NCI-H446 (cell line): ENCODE measurements at regions not wholly inside any gene's neighbourhood (a gene's known extent, or its start where the extent isn't known, plus 50 kb on each side); places are given as distances from the start of the nearest gene placed in this dataset.

ENCODE experiments used
- DNase-seq, 2 experiments: peaks; one replicate each; lab custom pipeline; 2025; lab: John Stamatoyannopoulos, UW

DNA sequence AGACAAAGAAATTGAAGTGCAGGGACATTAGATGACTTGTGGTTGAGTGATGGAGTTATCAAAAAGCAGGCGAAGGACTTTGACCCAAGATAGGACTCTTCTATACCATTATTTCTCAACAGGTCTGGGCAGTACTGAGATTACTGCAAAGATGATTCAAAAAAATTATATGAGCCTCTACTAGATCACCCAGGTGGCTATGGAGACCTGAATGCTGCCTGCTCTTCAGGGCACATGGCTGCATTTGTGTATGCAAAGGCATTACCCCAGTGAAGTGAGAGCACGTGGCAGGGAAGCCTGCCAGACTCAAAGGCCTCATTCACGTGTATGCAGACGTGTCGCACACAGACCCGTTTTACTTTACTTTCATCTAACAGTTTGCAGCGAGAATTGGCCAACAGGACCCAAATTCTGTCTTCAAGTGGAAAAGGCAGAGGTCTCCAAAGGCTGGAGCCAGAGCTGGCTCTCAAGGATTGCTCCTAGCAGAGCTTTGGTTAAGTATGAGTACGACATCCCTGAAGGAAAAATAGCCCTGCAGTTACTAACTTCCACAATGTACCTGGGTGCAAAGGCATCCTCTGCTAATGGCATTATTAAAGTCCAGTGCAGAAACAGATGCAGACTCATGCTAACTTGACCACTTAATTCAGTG lies 113.8 kb upstream of the ARMC2 start:
- DNase-seq: no peak

DNA sequence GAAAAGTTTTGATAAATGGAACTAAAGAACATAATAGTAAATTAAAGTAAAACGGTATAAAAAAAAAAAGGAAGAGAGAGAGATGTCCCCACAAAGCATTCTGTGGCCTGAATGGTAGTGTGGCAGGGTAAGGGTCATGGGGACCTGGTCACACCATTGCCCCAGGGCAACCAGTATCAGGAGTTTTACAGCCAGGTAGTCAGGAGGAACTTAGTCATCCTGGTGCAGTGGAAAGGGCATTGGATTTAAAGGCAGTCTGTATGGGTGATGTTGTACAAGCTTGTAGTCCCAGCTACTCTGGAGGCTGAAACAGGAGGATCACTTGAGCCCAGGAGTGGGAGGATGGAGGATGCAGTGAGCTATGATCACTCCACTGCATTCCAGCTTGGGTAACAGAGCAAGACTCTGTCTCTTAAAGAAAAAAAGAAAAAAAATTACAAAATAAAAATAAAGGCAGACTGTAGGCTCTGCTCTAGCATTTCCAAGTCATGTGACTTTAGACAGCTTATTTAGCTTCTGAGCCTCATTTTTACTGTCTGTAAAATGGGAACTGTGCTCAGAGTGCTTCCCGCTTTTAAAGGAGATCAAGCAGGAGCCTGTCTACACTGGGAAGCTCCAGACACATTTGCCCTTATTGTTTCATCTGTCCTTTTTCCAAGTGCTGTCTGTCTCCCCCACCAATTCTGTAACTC lies 112.8 kb upstream of the ARMC2 start:
- DNase-seq: no peak

DNA sequence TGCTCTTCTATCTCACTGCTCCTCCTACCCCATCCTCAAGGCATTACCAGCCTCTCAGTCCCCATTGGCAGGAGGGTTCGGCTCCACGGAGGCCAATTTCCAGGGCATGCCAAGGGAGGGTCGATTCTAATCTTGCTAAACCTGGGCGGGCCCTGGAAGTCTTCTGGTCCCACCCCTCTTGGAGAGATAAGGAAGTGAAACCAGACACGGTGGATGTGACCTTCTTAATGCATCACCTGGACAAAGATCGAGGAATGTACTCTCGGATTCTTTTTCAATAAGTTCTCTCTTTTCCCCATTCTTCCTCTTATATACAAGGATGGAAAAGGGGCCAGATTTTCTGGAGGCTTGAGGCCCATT lies 112.2 kb upstream of the ARMC2 start:
- no peak for DNase-seq

GRCh38 chr6:108736832-108737231 lies 111.4 kb upstream of the ARMC2 start:
- no peak for DNase-seq

DNA sequence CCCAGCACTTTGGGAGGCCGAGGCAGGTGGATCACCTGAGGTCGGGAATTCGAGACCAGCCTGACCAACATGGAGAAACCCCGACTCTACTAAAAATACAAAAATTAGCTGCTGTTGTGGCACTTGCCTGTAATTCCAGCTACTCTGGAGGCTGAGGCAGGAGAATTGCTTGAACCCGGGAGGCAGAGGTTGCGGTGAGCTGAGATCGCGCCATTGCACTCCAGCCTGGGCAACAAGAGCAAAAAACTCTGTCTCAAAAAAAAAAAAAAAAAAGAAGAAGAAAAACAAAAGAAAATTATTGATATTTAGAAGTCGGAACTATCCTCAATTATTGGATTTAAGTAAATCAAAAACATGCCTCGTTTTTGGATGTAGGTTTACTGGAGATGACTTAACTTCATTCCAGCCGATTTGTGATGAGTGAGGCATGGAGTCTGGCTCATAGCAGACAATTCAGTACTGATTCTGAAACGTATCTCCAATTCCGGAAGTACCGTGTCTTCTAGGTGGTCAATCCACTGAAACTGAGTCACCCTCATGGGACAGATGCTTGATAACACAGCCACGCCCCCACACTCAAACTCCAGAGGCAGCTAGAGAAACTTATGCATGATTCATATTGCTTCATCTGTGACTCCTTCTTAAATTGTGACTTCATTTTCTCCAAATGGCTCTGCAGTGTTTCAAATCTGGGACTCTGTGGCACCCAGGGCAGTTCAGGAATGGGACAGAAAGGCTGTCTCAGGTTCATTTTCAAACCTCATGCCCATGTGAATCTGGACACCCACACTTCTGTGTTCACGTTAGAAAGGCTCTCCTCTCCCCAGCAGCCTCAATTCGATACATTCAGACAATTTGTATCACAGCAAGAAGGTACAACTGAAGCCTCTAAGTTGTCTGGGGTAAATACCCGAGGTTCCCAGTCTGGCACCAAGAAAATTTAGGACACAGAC lies 110.4 kb upstream of the ARMC2 start:
- no peak for DNase-seq

DNA sequence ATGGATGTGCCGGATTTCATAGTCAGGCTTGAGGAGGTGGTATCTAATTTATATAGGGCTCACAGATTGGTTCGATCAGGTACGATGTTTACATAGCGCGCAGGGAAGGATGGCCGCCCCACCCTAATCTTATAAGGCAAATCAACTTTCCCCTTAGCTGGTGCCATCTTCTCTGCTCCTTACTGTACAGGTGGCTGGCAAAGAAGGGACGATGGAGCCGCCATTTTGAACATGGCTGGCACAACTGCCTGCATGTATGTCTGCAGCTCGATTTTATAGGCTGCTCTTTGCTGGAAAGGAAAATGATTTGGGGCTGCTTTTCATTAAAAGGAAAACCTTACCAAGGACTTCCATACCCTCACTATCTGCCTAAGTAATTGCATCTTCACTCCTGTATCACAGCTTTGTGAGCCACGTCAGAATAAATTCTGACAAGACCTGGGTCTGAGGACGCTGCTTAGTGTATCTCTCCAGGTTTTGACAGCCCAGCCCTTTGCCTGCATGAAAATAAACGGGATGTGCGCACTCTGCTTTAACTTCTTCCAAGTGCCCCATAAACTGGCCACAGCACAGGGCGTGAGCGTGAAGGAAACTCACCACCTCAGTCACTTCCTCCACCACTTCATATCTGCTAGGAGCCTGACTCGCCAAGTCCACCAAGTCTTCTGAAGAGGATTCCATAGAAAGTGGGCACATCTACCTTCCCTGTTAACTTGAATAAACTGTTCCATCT lies 109.4 kb upstream of the ARMC2 start:
- DNase-seq: no peak

GRCh38 chr6:108739496-108740330 lies 108.5 kb upstream of the ARMC2 start:
- no peak for DNase-seq

GRCh38 chr6:108741331-108741989 lies 106.8 kb upstream of the ARMC2 start:
- no peak for DNase-seq

- no peak for DNase-seq
Measured at GRCh38 chr6:108742041-108742440, 106.2 kb upstream of the ARMC2 start.

GRCh38 chr6:108744244-108744972 lies 103.8 kb upstream of the ARMC2 start:
- DNase-seq: no peak

DNA sequence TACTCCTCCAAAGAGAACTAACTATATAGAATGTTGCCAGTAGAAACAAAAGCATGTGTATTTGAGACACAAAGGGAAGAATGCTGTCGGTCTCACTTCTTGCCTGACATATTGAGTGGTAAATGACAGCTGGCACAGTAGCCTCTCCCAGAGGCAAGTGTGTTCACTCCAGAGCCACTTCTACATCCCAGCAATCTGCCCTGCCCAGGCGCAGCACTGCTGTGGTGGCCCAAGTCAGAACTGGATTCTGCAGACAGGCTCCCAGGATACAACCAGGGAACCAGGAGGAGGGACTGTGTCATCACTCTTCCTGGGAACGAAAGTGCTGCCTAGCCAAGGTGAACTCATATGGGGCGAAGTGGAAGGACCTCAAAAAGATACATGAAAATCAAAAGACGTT lies 103.2 kb upstream of the ARMC2 start:
- DNase-seq: peak in 1 of 2 experiments; percentile 58

GRCh38 chr6:108745664-108746336 lies 102.4 kb upstream of the ARMC2 start:
- DNase-seq: no peak

DNA sequence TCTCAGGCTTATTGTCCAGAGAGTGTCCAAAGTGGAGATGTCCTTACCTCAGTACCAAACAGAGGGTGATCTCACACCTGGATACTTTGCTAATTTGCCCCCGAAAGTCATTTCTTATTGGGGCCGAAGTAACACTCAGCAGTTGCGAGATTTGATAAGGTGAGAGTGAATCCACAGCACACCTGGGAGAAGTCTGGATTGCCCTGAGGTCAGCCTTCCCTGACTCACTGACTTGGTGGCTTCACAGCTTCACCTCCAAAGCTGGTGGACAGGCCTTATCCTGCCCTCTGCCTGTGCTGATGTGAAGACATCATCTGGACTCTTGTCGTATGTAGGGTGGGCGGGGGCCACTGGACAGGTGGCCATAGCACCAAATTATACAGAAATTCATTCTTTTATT lies 101.9 kb upstream of the ARMC2 start:
- DNase-seq: no peak

- no peak for DNase-seq
Measured at GRCh38 chr6:108746836-108747575, 101.2 kb upstream of the ARMC2 start.

DNA sequence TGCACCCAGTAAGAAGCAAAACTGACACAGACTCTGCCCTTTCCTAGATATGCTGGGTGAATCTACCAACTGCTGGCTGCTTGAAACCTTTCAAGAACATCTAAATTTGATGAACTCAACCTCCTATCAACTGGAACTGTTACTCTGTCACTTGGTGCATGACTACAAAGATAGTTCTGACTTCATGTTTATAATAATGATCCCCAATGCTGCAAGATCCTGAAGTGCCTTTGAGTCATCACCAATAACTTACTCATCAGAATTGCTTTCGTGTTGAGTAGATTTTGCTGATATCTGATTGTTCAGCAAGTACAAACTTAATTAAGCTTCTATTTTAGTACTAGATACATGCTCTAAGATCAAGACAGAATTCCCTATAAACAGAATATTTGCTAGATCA lies 100.2 kb upstream of the ARMC2 start:
- no peak for DNase-seq

DNA sequence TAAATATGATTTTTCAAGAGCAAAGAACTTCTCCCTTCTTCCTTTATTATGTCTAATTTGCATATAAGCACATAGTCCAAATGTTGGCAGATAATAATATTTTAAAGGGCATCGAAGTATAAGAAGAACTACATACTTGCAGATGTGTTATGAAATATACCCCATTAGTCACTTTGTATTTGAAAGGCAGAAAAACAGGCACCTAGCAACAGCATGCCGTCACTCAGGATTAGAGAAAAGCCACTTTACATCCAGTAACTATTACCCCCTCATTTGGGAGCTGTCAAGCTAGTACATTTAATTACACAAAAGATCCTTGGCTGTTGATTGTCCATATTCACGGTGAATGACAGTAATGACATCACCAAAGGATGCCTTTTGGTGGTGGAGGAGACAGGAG lies 99.3 kb upstream of the ARMC2 start:
- DNase-seq: no peak

- no peak for DNase-seq
Measured at GRCh38 chr6:108750801-108751200, 97.4 kb upstream of the ARMC2 start.

DNA sequence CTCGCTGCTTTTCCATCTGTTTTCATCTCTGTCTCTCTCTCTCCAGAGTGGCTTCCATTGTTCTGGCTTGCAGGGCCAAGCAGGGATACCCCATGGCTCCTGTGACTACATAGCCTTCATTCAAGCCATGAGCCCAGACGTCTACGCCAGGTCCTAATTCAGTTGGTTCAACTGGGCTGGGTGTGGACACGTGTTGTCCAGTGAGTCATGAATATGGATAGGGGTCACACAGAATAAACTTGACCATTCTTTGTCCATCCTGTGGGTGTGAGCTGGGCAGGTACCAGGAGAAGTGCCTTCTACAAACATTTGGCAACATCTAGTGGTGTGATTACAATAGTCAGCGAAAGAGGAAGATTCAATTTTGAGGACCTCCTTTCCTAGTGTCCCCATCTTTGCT lies 96.9 kb upstream of the ARMC2 start:
- DNase-seq: no peak
